Subcutaneous abdominal adipose tissue (tissue), 5 donors: ENCODE measurements at regions not wholly inside any gene's neighbourhood (a gene's known extent, or its start where the extent isn't known, plus 50 kb on each side); places are given as distances from the start of the nearest gene placed in this dataset.

Experiments used
- H3K27ac ChIP-seq: one replicate; pipeline ENCODE4 v1.7.0; 2013; ENCODE audit warnings: low read depth, mild to moderate bottlenecking, inconsistent platforms, low read length, moderate library complexity
- H3K27me3 ChIP-seq, 5 donors: one replicate each; pipeline ENCODE4 v1.7.0; 2013; ENCODE audit warnings: low read length in 5 of 5, inconsistent platforms in 1 of 5; ENCODE audit not compliant: control insufficient read depth in 5 of 5, insufficient read depth in 4 of 5
- H3K36me3 ChIP-seq, 5 donors: one replicate each; pipeline ENCODE4 v1.7.0; 2013; ENCODE audit warnings: low read length in 5 of 5; ENCODE audit not compliant: control insufficient read depth in 5 of 5, insufficient read depth in 5 of 5
- H3K4me1 ChIP-seq, 5 donors: one replicate each; pipeline ENCODE4 v1.7.0; 2013; ENCODE audit warnings: low read length in 5 of 5, mild to moderate bottlenecking in 3 of 5, moderate library complexity in 1 of 5; ENCODE audit not compliant: control insufficient read depth in 5 of 5, insufficient read depth in 5 of 5
- H3K4me3 ChIP-seq, 5 donors: one replicate each; pipeline ENCODE4 v1.7.0; 2013; ENCODE audit warnings: low read length in 5 of 5, low read depth in 1 of 5
- H3K9ac ChIP-seq, 5 donors: one replicate each; pipeline ENCODE4 v1.7.0; 2013; ENCODE audit warnings: low read length in 5 of 5, mild to moderate bottlenecking in 4 of 5, moderate library complexity in 3 of 5
- H3K9me3 ChIP-seq, 5 donors: one replicate each; pipeline ENCODE4 v1.7.0; 2013; ENCODE audit warnings: low read length in 5 of 5; ENCODE audit not compliant: control insufficient read depth in 5 of 5
- donor health status: healthy.
- donor health status: healthy.
- donor health status: healthy.
- donor health status: healthy.
- donor health status: healthy.

GRCh38 chr11:119864836-119865235, 135.8 kb upstream of the NECTIN1 start:
- no peak overlapping the region for H3K27ac ChIP-seq
- H3K9me3 ChIP-seq: no peaks in the 10 kb centered on the region
- H3K4me1 ChIP-seq: peaks cover 0 to 9% (median 0%) of the 10 kb centered on the region in 5 donors
- H3K36me3 ChIP-seq: no peaks in the 10 kb centered on the region
- no peak overlapping the region for H3K9ac ChIP-seq
- no peak overlapping the region for H3K4me3 ChIP-seq
- H3K27me3 ChIP-seq: peaks cover 0 to 26% (median 12%) of the 10 kb centered on the region in 5 donors

GRCh38 chr11:119863851-119864601, 135.0 kb upstream of the NECTIN1 start:
- no peak overlapping the region for H3K4me3 ChIP-seq
- no peak overlapping the region for H3K27ac ChIP-seq
- H3K36me3 ChIP-seq: no peaks in the 10 kb centered on the region
- no peaks in the 10 kb centered on the region for H3K9me3 ChIP-seq
- H3K4me1 ChIP-seq: peaks cover 0 to 9% (median 0%) of the 10 kb centered on the region in 5 donors
- peaks cover 0 to 22% (median 18%) of the 10 kb centered on the region in 5 donors for H3K27me3 ChIP-seq
- no peak overlapping the region for H3K9ac ChIP-seq

- Histone ChIP-seq H3K9me3 (no peaks in the 10 kb centered on the region), H3K27ac (no peak overlapping the region), H3K4me1 (peaks cover 0 to 4% (median 0%) of the 10 kb centered on the region in 5 donors), H3K4me3 (no peak overlapping the region), H3K27me3 (peaks cover 5 to 30% (median 23%) of the 10 kb centered on the region in 5 donors), H3K9ac (no peak overlapping the region), H3K36me3 (no peaks in the 10 kb centered on the region)
Measured at GRCh38 chr11:119863236-119863635, 134.2 kb upstream of the NECTIN1 start.

- Histone ChIP-seq H3K36me3 (no peaks in the 10 kb centered on the region), H3K27ac (no peak overlapping the region), H3K4me3 (no peak overlapping the region), H3K9me3 (no peaks in the 10 kb centered on the region), H3K4me1 (no peaks in the 10 kb centered on the region), H3K27me3 (peaks cover 8 to 38% (median 29%) of the 10 kb centered on the region in 5 donors), H3K9ac (no peak overlapping the region)
Measured at GRCh38 chr11:119861160-119861559, 132.2 kb upstream of the NECTIN1 start.

- H3K27me3 ChIP-seq: peaks cover 8 to 40% (median 27%) of the 10 kb centered on the region in 5 donors
- no peaks in the 10 kb centered on the region for H3K36me3 ChIP-seq
- no peak overlapping the region for H3K4me3 ChIP-seq
- no peaks in the 10 kb centered on the region for H3K9me3 ChIP-seq
- H3K9ac ChIP-seq: no peak overlapping the region
- no peak overlapping the region for H3K27ac ChIP-seq
- no peaks in the 10 kb centered on the region for H3K4me1 ChIP-seq
Measured at GRCh38 chr11:119860561-119861094, 131.6 kb upstream of the NECTIN1 start.

- Histone ChIP-seq H3K9me3 (no peaks in the 10 kb centered on the region), H3K4me3 (no peak overlapping the region), H3K27me3 (peaks cover 8 to 40% (median 22%) of the 10 kb centered on the region in 5 donors), H3K9ac (no peak overlapping the region), H3K27ac (no peak overlapping the region), H3K4me1 (no peaks in the 10 kb centered on the region), H3K36me3 (no peaks in the 10 kb centered on the region)
Measured at GRCh38 chr11:119859684-119860083, 130.7 kb upstream of the NECTIN1 start.

- H3K27me3 ChIP-seq: peaks cover 8 to 38% (median 22%) of the 10 kb centered on the region in 5 donors
- H3K4me1 ChIP-seq: no peaks in the 10 kb centered on the region
- H3K4me3 ChIP-seq: no peak overlapping the region
- no peaks in the 10 kb centered on the region for H3K36me3 ChIP-seq
- H3K9ac ChIP-seq: no peak overlapping the region
- no peak overlapping the region for H3K27ac ChIP-seq
- no peaks in the 10 kb centered on the region for H3K9me3 ChIP-seq
Measured at GRCh38 chr11:119858288-119858687, 129.3 kb upstream of the NECTIN1 start.

- Histone ChIP-seq H3K9ac (no peak overlapping the region), H3K36me3 (no peaks in the 10 kb centered on the region), H3K4me3 (no peak overlapping the region), H3K27ac (no peak overlapping the region), H3K4me1 (no peaks in the 10 kb centered on the region), H3K9me3 (no peaks in the 10 kb centered on the region), H3K27me3 (peaks cover 8 to 38% (median 22%) of the 10 kb centered on the region in 5 donors)
Measured at GRCh38 chr11:119856681-119857485, 127.9 kb upstream of the NECTIN1 start.

GRCh38 chr11:119855066-119855465, 126.1 kb upstream of the NECTIN1 start:
- H3K9me3 ChIP-seq: no peaks in the 10 kb centered on the region
- no peak overlapping the region for H3K4me3 ChIP-seq
- H3K27me3 ChIP-seq: peaks cover 11 to 31% (median 22%) of the 10 kb centered on the region in 5 donors
- no peak overlapping the region for H3K27ac ChIP-seq
- no peaks in the 10 kb centered on the region for H3K4me1 ChIP-seq
- H3K9ac ChIP-seq: no peak overlapping the region
- H3K36me3 ChIP-seq: no peaks in the 10 kb centered on the region

GRCh38 chr11:119854521-119854920, 125.5 kb upstream of the NECTIN1 start:
- Histone ChIP-seq H3K27me3 (peaks cover 11 to 30% (median 20%) of the 10 kb centered on the region in 5 donors), H3K36me3 (no peaks in the 10 kb centered on the region), H3K4me3 (no peak overlapping the region), H3K9me3 (no peaks in the 10 kb centered on the region), H3K9ac (no peak overlapping the region), H3K27ac (no peak overlapping the region), H3K4me1 (no peaks in the 10 kb centered on the region)
